Esophagus squamous epithelium (tissue), 5 donors: ENCODE measurements at regions not wholly inside any gene's neighbourhood (a gene's known extent, or its start where the extent isn't known, plus 50 kb on each side); places are given as distances from the start of the nearest gene placed in this dataset.

Experiments
- DNase-seq: peaks from one replicate; lab custom pipeline; 2025; lab: John Stamatoyannopoulos, UW
- H3K27ac ChIP-seq, 4 donors: fragments of 200-600 bp; sonication (generic); one replicate each; pipeline ENCODE4 v1.5.1; 2016 to 2019; ENCODE audit warnings: mild to moderate bottlenecking in 1 of 4
- H3K27me3 ChIP-seq, 4 donors: fragments of 200-600 bp; sonication (generic); 1 replicate in 3 of 4; 2 replicates in 1 of 4; pipeline versions ENCODE4 v1.5.1 to v1.6.0; 2017 to 2021; ENCODE audit warnings: antibody characterized with exemption in 1 of 4
- H3K36me3 ChIP-seq, 3 donors: fragments of 200-600 bp; sonication (generic); one replicate each; pipeline ENCODE4 v1.5.1; 2016 to 2019
- H3K4me1 ChIP-seq, 3 donors: fragments of 200-600 bp; sonication (generic); one replicate each; pipeline ENCODE4 v1.5.1; 2017 to 2019
- H3K4me3 ChIP-seq, 4 donors: fragments of 200-600 bp; sonication (generic); 1 replicate in 3 of 4; 2 replicates in 1 of 4; pipeline ENCODE4 v1.5.1; 2016 to 2019; ENCODE audit warnings: mild to moderate bottlenecking in 2 of 4, moderate library complexity in 1 of 4
- H3K9me3 ChIP-seq, 3 donors: fragments of 200-600 bp; sonication (generic); one replicate each; pipeline ENCODE4 v1.5.1; 2016 to 2019
- CTCF ChIP-seq, 6 experiments: fragments of 450-650 bp in 4 of 6; fragments of 200-600 bp in 2 of 6; sonication (generic) in 2 of 6; IDR thresholded peaks; one replicate each; pipeline ENCODE4 v1.5.1; 2016 to 2019; ENCODE audit warnings: antibody characterized with exemption in 6 of 6, mild to moderate bottlenecking in 4 of 6, moderate library complexity in 4 of 6
- POLR2A ChIP-seq, 4 donors: fragments of 450-650 bp; IDR thresholded peaks; one replicate each; pipeline ENCODE4 v1.6.1; 2017; ENCODE audit warnings: antibody characterized with exemption in 4 of 4, mild to moderate bottlenecking in 4 of 4, moderate library complexity in 3 of 4
- WGBS, 2 donors: methylation state at CpG; one replicate each; pipeline ENCODE4 v1.1.5; 2018; 5-methylcytosine and 5-hydroxymethylcytosine counted together
- intact Hi-C: fragments of 100-400 bp; cut with DNase I; formaldehyde crosslinking; loops from one replicate; pipeline ENCODE4 v1.15.0; 2022
- donor health status: DM: yes; HTN: yes; CAD: no.

- no peak overlapping the region for H3K4me3 ChIP-seq
- no peaks in the 10 kb centered on the region for H3K36me3 ChIP-seq
- H3K27me3 ChIP-seq = no peaks in the 10 kb centered on the region
- no peak for DNase-seq
- no peaks in the 10 kb centered on the region for H3K4me1 ChIP-seq
- 77 to 79% methylated on average over 1 of the region's 1 CpG for WGBS, 2 donors
- H3K27ac ChIP-seq = no peak overlapping the region
- H3K9me3 ChIP-seq = peaks cover 0 to 3% (median 0%) of the 10 kb centered on the region in 3 donors
- TF ChIP-seq POLR2A (IDR thresholded peaks at IDR 0.05) (no peak), CTCF (IDR thresholded peaks at IDR 0.05) (no peak)
- intact Hi-C loops = no loop called here
Measured at GRCh38 chr5:44489759-44490158, 100.5 kb upstream of the FGF10 start.

DNA sequence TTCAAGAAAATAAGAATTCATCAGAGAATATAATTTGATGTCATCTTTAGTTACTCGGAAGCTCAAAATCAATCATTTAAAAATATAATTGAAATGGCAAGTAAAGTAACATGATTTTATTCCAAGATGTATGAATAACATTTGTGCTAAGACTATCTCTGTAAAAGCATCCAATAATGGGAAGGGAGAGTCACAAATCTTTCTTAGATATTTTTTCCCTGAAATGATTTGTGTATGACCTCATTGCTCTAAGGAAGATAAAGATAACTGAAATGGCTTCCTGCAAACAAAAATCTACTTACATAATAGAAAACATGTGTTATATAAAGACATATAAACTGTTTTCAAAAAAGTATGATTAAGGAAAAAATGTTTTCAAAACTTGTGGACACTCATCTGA, 97.4 kb upstream of the FGF10 start:
- TF ChIP-seq CTCF (IDR thresholded peaks at IDR 0.05) (no peak), POLR2A (IDR thresholded peaks at IDR 0.05) (no peak)
- H3K4me3 ChIP-seq = no peak overlapping the region
- intact Hi-C loops = no loop called here
- 0 to 46% methylated on average over 1 of the region's 1 CpG for WGBS, 2 donors
- DNase-seq = no peak
- H3K36me3 ChIP-seq = no peaks in the 10 kb centered on the region
- H3K27me3 ChIP-seq = no peaks in the 10 kb centered on the region
- H3K4me1 ChIP-seq = no peaks in the 10 kb centered on the region
- H3K9me3 ChIP-seq = no peaks in the 10 kb centered on the region
- H3K27ac ChIP-seq = no peak overlapping the region

GRCh38 chr5:44454002-44454401, 64.8 kb upstream of the FGF10 start:
- no peak for TF ChIP-seq CTCF (IDR thresholded peaks at IDR 0.05)
- no peak for TF ChIP-seq POLR2A (IDR thresholded peaks at IDR 0.05)
- H3K4me3 ChIP-seq = no peak overlapping the region
- no peaks in the 10 kb centered on the region for H3K27me3 ChIP-seq
- no peaks in the 10 kb centered on the region for H3K4me1 ChIP-seq
- DNase-seq = no peak
- no peaks in the 10 kb centered on the region for H3K9me3 ChIP-seq
- no peak overlapping the region for H3K27ac ChIP-seq
- intact Hi-C loops = no loop called here
- H3K36me3 ChIP-seq = no peaks in the 10 kb centered on the region
- 56 to 67% methylated on average over 1 to 4 of the region's 4 CpGs for WGBS, 2 donors

DNA sequence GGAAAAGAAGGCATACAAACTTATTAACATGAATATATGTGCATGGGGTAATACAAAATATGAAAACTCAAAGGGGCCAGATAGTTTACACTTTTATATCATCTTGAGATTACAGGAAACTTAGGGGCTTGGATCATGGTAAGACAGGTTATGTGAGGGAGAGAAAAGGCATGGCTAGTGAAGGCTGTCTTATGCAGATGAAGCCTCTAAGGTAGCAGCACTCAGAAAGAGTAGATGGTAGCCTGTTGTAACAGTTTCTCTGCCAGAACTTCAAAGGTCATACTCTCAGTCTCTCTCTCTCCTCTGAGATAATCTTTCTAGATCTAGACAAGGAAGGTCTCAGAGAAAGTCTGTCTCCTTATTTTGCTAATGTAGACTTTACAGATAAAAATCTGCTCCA, 57.2 kb upstream of the FGF10 start:
- Histone ChIP-seq H3K9me3 (no peaks in the 10 kb centered on the region), H3K27ac (no peak overlapping the region), H3K36me3 (no peaks in the 10 kb centered on the region), H3K4me3 (no peak overlapping the region), H3K4me1 (no peaks in the 10 kb centered on the region), H3K27me3 (no peaks in the 10 kb centered on the region)
- TF ChIP-seq CTCF (IDR thresholded peaks at IDR 0.05) (no peak), POLR2A (IDR thresholded peaks at IDR 0.05) (no peak)
- DNase-seq = no peak
- intact Hi-C loops = no loop called here

- intact Hi-C loops = no loop called here
- DNase-seq = no peak
Measured at GRCh38 chr5:44443172-44443571, 54.0 kb upstream of the FGF10 start.

More at GRCh38 chr5:44443172-44443571, 54.0 kb upstream of the FGF10 start:
- Histone ChIP-seq H3K36me3 (no peaks in the 10 kb centered on the region), H3K9me3 (no peaks in the 10 kb centered on the region), H3K27me3 (no peaks in the 10 kb centered on the region), H3K27ac (no peak overlapping the region), H3K4me1 (no peaks in the 10 kb centered on the region), H3K4me3 (no peak overlapping the region)
- TF ChIP-seq POLR2A (IDR thresholded peaks at IDR 0.05) (no peak), CTCF (IDR thresholded peaks at IDR 0.05) (no peak)
- 49 to 72% methylated on average over 2 of the region's 2 CpGs for WGBS, 2 donors
